HFF-Myc (cell line): ENCODE measurements at regions not wholly inside any gene's neighbourhood (a gene's known extent, or its start where the extent isn't known, plus 50 kb on each side); places are given as distances from the start of the nearest gene placed in this dataset.
A peak's percentile ranks its signal among the peaks of the same experiment; 100 is the strongest.

Experiments used
- DNase-seq: peaks from one replicate; pipeline ENCODE4 v3.0.0-alpha.2; 2011; ENCODE audit warnings: low read depth; ENCODE audit errors: extremely low read depth
- H3K4me3 ChIP-seq: replicated peaks from 2 replicates; pipeline ENCODE4 v1.5.1; 2011; ENCODE audit warnings: low read depth, mild to moderate bottlenecking, control low read depth, low read length
- CTCF ChIP-seq: IDR thresholded peaks from 2 replicates; pipeline ENCODE4 v1.5.1; 2012; ENCODE audit warnings: mild to moderate bottlenecking, low read depth, low read length, control low read depth; ENCODE audit errors: missing control alignments

GRCh38 chr18:22789600-22789999 is 143.5 kb upstream of the RBBP8 start:
- DNase-seq: no peak
- H3K4me3 ChIP-seq: no peak overlapping the region
- TF ChIP-seq CTCF: no peak

GRCh38 chr18:22790545-22791309 is 142.4 kb upstream of the RBBP8 start:
- DNase-seq: no peak
- H3K4me3 ChIP-seq: no peak overlapping the region
- no peak for TF ChIP-seq CTCF

- H3K4me3 ChIP-seq: no peak overlapping the region
- DNase-seq: no peak
- no peak for TF ChIP-seq CTCF
Measured at GRCh38 chr18:22791310-22791610, 141.9 kb upstream of the RBBP8 start.

- TF ChIP-seq CTCF: no peak
- no peak for DNase-seq
- H3K4me3 ChIP-seq: no peak overlapping the region
Measured at GRCh38 chr18:22796113-22796512, 137.0 kb upstream of the RBBP8 start.

GRCh38 chr18:22800551-22800951 is 132.6 kb upstream of the RBBP8 start:
- TF ChIP-seq CTCF: no peak
- no peak overlapping the region for H3K4me3 ChIP-seq
- DNase-seq: no peak

GRCh38 chr18:22813648-22814328 is 119.3 kb upstream of the RBBP8 start:
- peak; percentile 43 for TF ChIP-seq CTCF
- no peak for DNase-seq
- no peak overlapping the region for H3K4me3 ChIP-seq
